Endometrium (tissue), 2 donors: ENCODE measurements at regions not wholly inside any gene's neighbourhood (a gene's known extent, or its start where the extent isn't known, plus 50 kb on each side); places are given as distances from the start of the nearest gene placed in this dataset.
"Not testable (repeated sequence)": the region's sequence is repeated elsewhere in the genome, so short reads cannot be mapped to it uniquely, and the experiment has no call there.

Source experiments
- FAIRE-seq: peaks from 2 replicates; lab custom pipeline; 2012; peaks lifted over from hg19 to GRCh38; lab: Jason Lieb, UNC
- donor health status: control.
- donor health status: control.

- FAIRE-seq: no peak
These were observed 707.5 kb upstream of the FSHR start for GRCh38 chr2:49861821-49862220.

GRCh38 chr2:49860834-49861233 lies 706.5 kb upstream of the FSHR start:
- no peak for FAIRE-seq

- FAIRE-seq: no peak
These were observed 705.9 kb upstream of the FSHR start for GRCh38 chr2:49860170-49860569.

- no peak for FAIRE-seq
These were observed 704.3 kb upstream of the FSHR start for GRCh38 chr2:49858657-49859056.

- FAIRE-seq: no peak
These were observed 703.8 kb upstream of the FSHR start for GRCh38 chr2:49858113-49858490.

- FAIRE-seq: no peak
These were observed 703.2 kb upstream of the FSHR start for GRCh38 chr2:49857371-49858112.

GRCh38 chr2:49845671-49846070 lies 691.4 kb upstream of the FSHR start:
- FAIRE-seq: no peak

- no peak for FAIRE-seq
These were observed 690.7 kb upstream of the FSHR start for GRCh38 chr2:49845021-49845420.

GRCh38 chr2:49844113-49844512 lies 689.8 kb upstream of the FSHR start:
- FAIRE-seq: not testable (repeated sequence)

GRCh38 chr2:49843314-49843713 lies 689.0 kb upstream of the FSHR start:
- FAIRE-seq: no peak

GRCh38 chr2:49840428-49840975 lies 686.2 kb upstream of the FSHR start:
- no peak for FAIRE-seq

- no peak for FAIRE-seq
These were observed 685.5 kb upstream of the FSHR start for GRCh38 chr2:49839818-49840217.

GRCh38 chr2:49837561-49838293 lies 683.4 kb upstream of the FSHR start:
- no peak for FAIRE-seq

GRCh38 chr2:49836017-49836416 lies 681.7 kb upstream of the FSHR start:
- FAIRE-seq: no peak

- FAIRE-seq: no peak
These were observed 680.1 kb upstream of the FSHR start for GRCh38 chr2:49834433-49834832.

- no peak for FAIRE-seq
These were observed 678.2 kb upstream of the FSHR start for GRCh38 chr2:49832555-49832954.

GRCh38 chr2:49831698-49832367 lies 677.5 kb upstream of the FSHR start:
- no peak for FAIRE-seq

- no peak for FAIRE-seq
These were observed 676.5 kb upstream of the FSHR start for GRCh38 chr2:49830846-49831245.

- no peak for FAIRE-seq
These were observed 673.1 kb upstream of the FSHR start for GRCh38 chr2:49827366-49827765.

- FAIRE-seq: no peak
These were observed 658.9 kb upstream of the FSHR start for GRCh38 chr2:49813208-49813607.

- FAIRE-seq: no peak
These were observed 658.4 kb upstream of the FSHR start for GRCh38 chr2:49812730-49813129.

GRCh38 chr2:49811502-49811901 lies 657.2 kb upstream of the FSHR start:
- no peak for FAIRE-seq

- no peak for FAIRE-seq
These were observed 653.4 kb upstream of the FSHR start for GRCh38 chr2:49807689-49808088.
